ENCODE measurements at regions not wholly inside any gene's neighbourhood (a gene's known extent, or its start where the extent isn't known, plus 50 kb on each side); places are given as distances from the start of the nearest gene placed in this dataset.

DNA sequence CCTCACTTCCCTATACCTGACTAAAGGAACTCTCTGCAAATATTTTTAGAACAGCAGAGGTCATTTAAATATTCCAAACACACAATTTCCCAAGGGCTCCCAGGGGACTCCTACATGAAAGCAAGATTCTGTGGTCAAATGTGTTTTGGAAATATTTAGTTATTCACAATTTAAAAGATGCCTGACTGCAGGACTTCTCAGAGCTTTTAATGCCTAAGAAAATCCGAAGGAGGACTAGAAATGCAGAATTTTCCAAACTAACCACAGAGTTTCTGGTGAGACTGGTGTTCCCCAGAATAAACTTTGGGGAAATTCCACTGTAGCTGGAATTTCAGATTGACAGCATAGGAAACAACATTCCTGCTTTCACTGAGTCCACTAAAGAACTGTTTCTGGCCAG is 84.8 kb upstream of the MAP1LC3B2 start:
- TF ChIP-seq, protein P1, sequence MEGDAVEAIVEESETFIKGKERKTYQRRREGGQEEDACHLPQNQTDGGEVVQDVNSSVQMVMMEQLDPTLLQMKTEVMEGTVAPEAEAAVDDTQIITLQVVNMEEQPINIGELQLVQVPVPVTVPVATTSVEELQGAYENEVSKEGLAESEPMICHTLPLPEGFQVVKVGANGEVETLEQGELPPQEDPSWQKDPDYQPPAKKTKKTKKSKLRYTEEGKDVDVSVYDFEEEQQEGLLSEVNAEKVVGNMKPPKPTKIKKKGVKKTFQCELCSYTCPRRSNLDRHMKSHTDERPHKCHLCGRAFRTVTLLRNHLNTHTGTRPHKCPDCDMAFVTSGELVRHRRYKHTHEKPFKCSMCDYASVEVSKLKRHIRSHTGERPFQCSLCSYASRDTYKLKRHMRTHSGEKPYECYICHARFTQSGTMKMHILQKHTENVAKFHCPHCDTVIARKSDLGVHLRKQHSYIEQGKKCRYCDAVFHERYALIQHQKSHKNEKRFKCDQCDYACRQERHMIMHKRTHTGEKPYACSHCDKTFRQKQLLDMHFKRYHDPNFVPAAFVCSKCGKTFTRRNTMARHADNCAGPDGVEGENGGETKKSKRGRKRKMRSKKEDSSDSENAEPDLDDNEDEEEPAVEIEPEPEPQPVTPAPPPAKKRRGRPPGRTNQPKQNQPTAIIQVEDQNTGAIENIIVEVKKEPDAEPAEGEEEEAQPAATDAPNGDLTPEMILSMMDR (IDR thresholded peaks at IDR 0.05) = no peak
- TF ChIP-seq POLR2A (IDR thresholded peaks at IDR 0.05) (no peak), POLR2AphosphoS5 (IDR thresholded peaks at IDR 0.05) (no peak), EP300 (IDR thresholded peaks at IDR 0.05) (no peak)

Measured in upper lobe of left lung (tissue), 4 donors.